GM23248 (cell line): ENCODE measurements at regions not wholly inside any gene's neighbourhood (a gene's known extent, or its start where the extent isn't known, plus 50 kb on each side); places are given as distances from the start of the nearest gene placed in this dataset.

ENCODE experiments used
- DNase-seq: peaks from one replicate; pipeline ENCODE4 v3.0.0-alpha.2; 2015
- H2AFZ ChIP-seq: fragments of 200-600 bp; sonication (generic); 2 replicates; pipeline ENCODE4 v1.6.1; 2016; ENCODE audit warnings: antibody characterized with exemption
- H3F3A ChIP-seq: fragments of 200-600 bp; sonication (generic); 2 replicates; pipeline ENCODE4 v1.6.1; 2016; ENCODE audit warnings: mild to moderate bottlenecking, antibody characterized with exemption, mixed run types; ENCODE audit not compliant: insufficient read depth
- H3K27ac ChIP-seq: fragments of 200-600 bp; sonication (generic); 2 replicates; pipeline ENCODE4 v1.5.1; 2016; ENCODE audit warnings: mild to moderate bottlenecking
- H3K27me3 ChIP-seq: fragments of 200-600 bp; sonication (generic); replicated peaks from 2 replicates; pipeline ENCODE4 v1.6.1; 2016; ENCODE audit warnings: mild to moderate bottlenecking; ENCODE audit not compliant: insufficient read depth
- H3K36me3 ChIP-seq: fragments of 200-600 bp; sonication (generic); 2 replicates; pipeline ENCODE4 v1.6.1; 2016; ENCODE audit warnings: low read depth, mild to moderate bottlenecking
- H3K4me1 ChIP-seq: fragments of 200-600 bp; sonication (generic); 2 replicates; pipeline ENCODE4 v1.6.1; 2016; ENCODE audit warnings: mild to moderate bottlenecking; ENCODE audit not compliant: insufficient read depth
- H3K4me2 ChIP-seq: fragments of 200-600 bp; sonication (generic); one replicate; pipeline ENCODE4 v1.6.1; 2016; ENCODE audit warnings: mild to moderate bottlenecking; ENCODE audit not compliant: unreplicated experiment
- H3K4me3 ChIP-seq: fragments of 200-600 bp; sonication (generic); 2 replicates; pipeline ENCODE4 v1.5.1; 2016; ENCODE audit warnings: mild to moderate bottlenecking
- H3K79me2 ChIP-seq: fragments of 200-600 bp; sonication (generic); 2 replicates; pipeline ENCODE4 v1.6.1; 2016; ENCODE audit warnings: mild to moderate bottlenecking; ENCODE audit not compliant: insufficient read depth
- H3K9ac ChIP-seq: fragments of 200-600 bp; sonication (generic); 2 replicates; pipeline ENCODE4 v1.6.1; 2016; ENCODE audit warnings: mild to moderate bottlenecking
- H3K9me2 ChIP-seq: fragments of 200-600 bp; sonication (generic); 2 replicates; pipeline ENCODE4 v1.6.1; 2016; ENCODE audit warnings: mixed run types, mild to moderate bottlenecking, moderate library complexity; ENCODE audit not compliant: insufficient read depth
- H3K9me3 ChIP-seq: fragments of 200-600 bp; sonication (generic); one replicate; pipeline ENCODE4 v1.6.1; 2017; ENCODE audit warnings: low read depth
- H4K20me1 ChIP-seq: fragments of 200-600 bp; sonication (generic); 2 replicates; pipeline ENCODE4 v1.6.0; 2016; ENCODE audit not compliant: insufficient read depth
- EZH2 ChIP-seq: fragments of 200-600 bp; sonication (generic); IDR thresholded peaks from 2 replicates; pipeline ENCODE4 v1.6.1; 2018; ENCODE audit warnings: antibody characterized with exemption, mild to moderate bottlenecking; ENCODE audit not compliant: insufficient read depth, poor library complexity, severe bottlenecking
- EZH2phosphoT487 ChIP-seq: fragments of 200-600 bp; sonication (generic); IDR thresholded peaks from 2 replicates; pipeline ENCODE4 v1.6.1; 2018; ENCODE audit warnings: antibody characterized with exemption, moderate library complexity, mild to moderate bottlenecking, low read depth; ENCODE audit not compliant: insufficient read depth
- WGBS, 2 experiments: methylation state at CpG; one replicate each; pipeline ENCODE4 v1.1.6; 2015 to 2017; ENCODE audit warnings: low lambda C conversion rate in 2 of 2, low coverage in 1 of 2; ENCODE audit errors: missing lambda C conversion rate in 2 of 2; 5-methylcytosine and 5-hydroxymethylcytosine counted together
- in situ Hi-C: fragments of 300-500 bp; cut with MboI; formaldehyde crosslinking; loops from 2 replicates; pipeline ENCODE4 v1.15.0; 2020

GRCh38 chr6:115768500-115768899 is 292.2 kb downstream of the FRK start:
- H3K4me3 ChIP-seq: no peak overlapping the region
- no peaks in the 10 kb centered on the region; the same call in 1 of the 2 replicates for H3K9me2 ChIP-seq
- H3K27ac ChIP-seq: no peak overlapping the region
- H3K27me3 ChIP-seq: no peaks in the 10 kb centered on the region
- DNase-seq: no peak
- no peaks in the 10 kb centered on the region for H3K9me3 ChIP-seq
- no peaks in the 10 kb centered on the region; the same call in 1 of the 2 replicates for H4K20me1 ChIP-seq
- in situ Hi-C loops: no loop called here
- no peaks in the 10 kb centered on the region for H3K4me1 ChIP-seq
- H3K36me3 ChIP-seq: no peaks in the 10 kb centered on the region
- H2AFZ ChIP-seq: no peak overlapping the region
- H3K4me2 ChIP-seq: no peak overlapping the region
- no peak overlapping the region for H3K9ac ChIP-seq
- H3F3A ChIP-seq: no peaks in the 10 kb centered on the region
- TF ChIP-seq EZH2: no peak
- no peak for TF ChIP-seq EZH2phosphoT487
- no peaks in the 10 kb centered on the region for H3K79me2 ChIP-seq

- no peaks in the 10 kb centered on the region for H3K79me2 ChIP-seq
- H3K4me1 ChIP-seq: no peaks in the 10 kb centered on the region
- no peak overlapping the region for H3K9ac ChIP-seq
- H3K4me2 ChIP-seq: no peak overlapping the region
- no peak for DNase-seq
- in situ Hi-C loops: no loop called here
- no peaks in the 10 kb centered on the region; the same call in 1 of the 2 replicates for H4K20me1 ChIP-seq
- WGBS, 2 experiments: 39 to 40% methylated on average over 1 of the region's 1 CpG
- H3K27ac ChIP-seq: no peak overlapping the region
- H3K9me3 ChIP-seq: no peaks in the 10 kb centered on the region
- no peaks in the 10 kb centered on the region for H3K27me3 ChIP-seq
- H2AFZ ChIP-seq: no peak overlapping the region
- H3K4me3 ChIP-seq: no peak overlapping the region
- H3F3A ChIP-seq: no peaks in the 10 kb centered on the region
- H3K36me3 ChIP-seq: no peaks in the 10 kb centered on the region
- no peaks in the 10 kb centered on the region; the same call in 1 of the 2 replicates for H3K9me2 ChIP-seq
- TF ChIP-seq EZH2 (no peak), EZH2phosphoT487 (no peak)
Measured at GRCh38 chr6:115767931-115768330, 292.8 kb downstream of the FRK start.

GRCh38 chr6:115766745-115767462 is 293.8 kb downstream of the FRK start:
- in situ Hi-C loops: no loop called here
- TF ChIP-seq EZH2phosphoT487: no peak
- no peak for TF ChIP-seq EZH2
- Histone ChIP-seq H2AFZ (no peak overlapping the region), H3K36me3 (no peaks in the 10 kb centered on the region), H3K9me3 (no peaks in the 10 kb centered on the region), H3K4me2 (no peak overlapping the region), H3K4me1 (no peaks in the 10 kb centered on the region), H4K20me1 (no peaks in the 10 kb centered on the region; the same call in 1 of the 2 replicates), H3F3A (no peaks in the 10 kb centered on the region), H3K27me3 (no peaks in the 10 kb centered on the region), H3K4me3 (no peak overlapping the region), H3K27ac (no peak overlapping the region), H3K9ac (no peak overlapping the region), H3K9me2 (no peaks in the 10 kb centered on the region), H3K79me2 (no peaks in the 10 kb centered on the region)
- 39 to 42% methylated on average over 5 of the region's 5 CpGs for WGBS, 2 experiments
- no peak for DNase-seq

GRCh38 chr6:115765966-115766365 is 294.7 kb downstream of the FRK start:
- H3K27me3 ChIP-seq: no peaks in the 10 kb centered on the region
- H3K9ac ChIP-seq: no peak overlapping the region
- H3K9me2 ChIP-seq: no peaks in the 10 kb centered on the region
- H3K36me3 ChIP-seq: no peaks in the 10 kb centered on the region
- no peak for TF ChIP-seq EZH2
- TF ChIP-seq EZH2phosphoT487: no peak
- H4K20me1 ChIP-seq: no peaks in the 10 kb centered on the region; the same call in 1 of the 2 replicates
- H3K4me1 ChIP-seq: no peaks in the 10 kb centered on the region
- H3K4me2 ChIP-seq: no peak overlapping the region
- H3F3A ChIP-seq: no peaks in the 10 kb centered on the region
- H3K79me2 ChIP-seq: no peaks in the 10 kb centered on the region
- no peaks in the 10 kb centered on the region for H3K9me3 ChIP-seq
- H3K27ac ChIP-seq: no peak overlapping the region
- DNase-seq: no peak
- in situ Hi-C loops: no loop called here
- H3K4me3 ChIP-seq: no peak overlapping the region
- WGBS, 2 experiments: 23 to 33% methylated on average over 4 of the region's 4 CpGs
- no peak overlapping the region for H2AFZ ChIP-seq
